ENCODE measurements at regions not wholly inside any gene's neighbourhood (a gene's known extent, or its start where the extent isn't known, plus 50 kb on each side); places are given as distances from the start of the nearest gene placed in this dataset.

DNA sequence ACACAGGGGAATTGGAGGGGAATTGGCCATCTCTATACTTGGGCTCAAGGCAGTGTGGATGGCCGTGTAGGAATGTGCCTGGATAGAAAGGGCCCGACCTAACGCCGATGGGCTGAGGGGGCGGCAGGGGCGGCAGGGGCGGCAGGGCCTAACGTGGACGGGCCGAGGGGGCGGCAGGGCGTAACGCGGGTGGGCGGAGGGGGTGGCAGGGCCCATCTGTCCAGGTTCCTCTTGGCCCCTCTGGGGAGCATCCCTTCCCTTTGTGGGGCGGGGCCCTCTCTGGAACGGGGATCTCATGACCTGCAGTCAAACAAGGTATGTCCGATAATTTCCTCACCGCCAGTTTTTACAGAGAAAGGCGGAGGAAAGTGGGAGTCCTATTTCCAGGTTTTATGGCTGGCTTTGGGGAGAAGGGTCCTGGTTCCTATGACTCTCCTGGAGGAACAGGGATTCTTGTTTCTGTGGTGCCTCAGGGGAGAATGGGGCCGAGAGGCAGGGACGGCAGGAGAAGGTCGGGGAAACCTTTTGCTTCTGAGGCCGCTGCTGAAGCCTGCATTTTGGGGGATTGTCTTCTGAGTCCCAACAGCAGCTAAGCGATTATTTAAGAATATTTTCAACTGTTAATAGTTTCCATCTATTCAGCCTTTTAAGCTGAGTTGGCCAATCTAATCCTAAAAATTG is 100.8 kb upstream of the FRMD1 start:
- TF ChIP-seq, protein P1, sequence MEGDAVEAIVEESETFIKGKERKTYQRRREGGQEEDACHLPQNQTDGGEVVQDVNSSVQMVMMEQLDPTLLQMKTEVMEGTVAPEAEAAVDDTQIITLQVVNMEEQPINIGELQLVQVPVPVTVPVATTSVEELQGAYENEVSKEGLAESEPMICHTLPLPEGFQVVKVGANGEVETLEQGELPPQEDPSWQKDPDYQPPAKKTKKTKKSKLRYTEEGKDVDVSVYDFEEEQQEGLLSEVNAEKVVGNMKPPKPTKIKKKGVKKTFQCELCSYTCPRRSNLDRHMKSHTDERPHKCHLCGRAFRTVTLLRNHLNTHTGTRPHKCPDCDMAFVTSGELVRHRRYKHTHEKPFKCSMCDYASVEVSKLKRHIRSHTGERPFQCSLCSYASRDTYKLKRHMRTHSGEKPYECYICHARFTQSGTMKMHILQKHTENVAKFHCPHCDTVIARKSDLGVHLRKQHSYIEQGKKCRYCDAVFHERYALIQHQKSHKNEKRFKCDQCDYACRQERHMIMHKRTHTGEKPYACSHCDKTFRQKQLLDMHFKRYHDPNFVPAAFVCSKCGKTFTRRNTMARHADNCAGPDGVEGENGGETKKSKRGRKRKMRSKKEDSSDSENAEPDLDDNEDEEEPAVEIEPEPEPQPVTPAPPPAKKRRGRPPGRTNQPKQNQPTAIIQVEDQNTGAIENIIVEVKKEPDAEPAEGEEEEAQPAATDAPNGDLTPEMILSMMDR (IDR thresholded peaks at IDR 0.05), result no peak
- TF ChIP-seq EZH2 (IDR thresholded peaks at IDR 0.05; ENCODE audit: borderline replicate concordance, insufficient read depth, low read depth, low read length, poor library complexity, severe bottlenecking), result no peak
